HG02798 (cell line): ENCODE measurements at regions not wholly inside any gene's neighbourhood (a gene's known extent, or its start where the extent isn't known, plus 50 kb on each side); places are given as distances from the start of the nearest gene placed in this dataset.

Source experiments
- ATAC-seq: cut with Tn5 transposase; IDR thresholded peaks from one replicate; pipeline ENCODE4 v1.9.1; 2021; ENCODE audit warnings: mild to moderate bottlenecking; ENCODE audit not compliant: unreplicated experiment, poor library complexity

DNA sequence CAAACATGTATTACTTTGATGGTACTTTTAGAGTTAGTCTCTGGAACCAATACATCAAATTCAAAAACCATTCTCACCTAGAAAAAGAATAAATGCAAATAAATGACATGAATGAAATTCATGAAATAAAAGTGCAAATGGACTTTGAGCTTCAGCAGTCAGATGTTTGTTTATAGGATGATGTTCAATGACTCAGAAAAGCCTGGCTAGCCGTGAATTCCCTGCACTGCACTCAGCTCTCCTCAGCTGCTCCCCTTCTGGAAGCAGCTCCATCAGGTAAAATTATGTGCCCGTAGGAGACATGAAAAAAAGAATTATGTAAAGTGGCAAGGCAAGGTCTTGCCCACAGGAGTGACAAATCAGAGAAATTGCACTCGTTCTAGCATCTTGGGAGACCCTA, 390.6 kb downstream of the GPM6A start:
- ATAC-seq, result no peak

DNA sequence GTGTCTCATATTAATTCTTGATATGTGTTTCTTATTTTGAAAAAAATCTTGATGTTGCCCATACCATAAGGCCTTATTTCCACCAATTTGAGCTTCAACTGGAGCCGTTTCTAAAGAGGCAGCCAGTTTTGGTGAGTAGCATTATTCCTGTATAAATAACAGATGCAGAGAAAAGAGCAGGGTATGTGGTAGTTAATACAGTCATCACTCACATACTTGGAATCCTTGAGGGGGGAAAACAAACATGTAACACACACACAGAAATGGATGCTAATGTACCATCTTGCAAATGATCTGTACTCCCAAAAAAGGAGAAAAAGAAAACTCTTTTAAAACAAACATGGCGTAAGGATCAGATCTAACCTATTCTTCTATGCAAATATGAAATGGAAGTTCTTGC, 389.7 kb downstream of the GPM6A start:
- ATAC-seq, result no peak

- ATAC-seq, result no peak
Measured at GRCh38 chr4:175424111-175424510, 388.0 kb downstream of the GPM6A start.

GRCh38 chr4:175427751-175428150, 384.3 kb downstream of the GPM6A start:
- no peak for ATAC-seq

DNA sequence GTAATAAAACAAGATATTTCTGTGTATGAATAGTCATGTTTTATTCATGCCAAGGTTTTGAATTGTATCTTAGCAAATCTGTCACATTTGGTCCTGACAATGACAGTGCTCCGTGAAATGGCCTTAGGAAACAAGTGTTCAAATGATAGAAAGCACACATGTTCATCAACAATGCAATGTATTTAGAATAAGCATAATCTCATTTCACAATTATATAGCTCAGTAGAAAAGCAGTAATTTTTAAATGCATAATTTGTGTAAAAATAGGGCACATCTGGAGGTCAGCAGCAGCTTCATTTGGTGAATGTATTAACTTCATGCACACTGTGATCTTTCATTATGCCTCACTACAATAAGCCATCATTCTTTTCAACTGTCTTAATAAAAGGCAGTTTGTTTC, 380.4 kb downstream of the GPM6A start:
- no peak for ATAC-seq

DNA sequence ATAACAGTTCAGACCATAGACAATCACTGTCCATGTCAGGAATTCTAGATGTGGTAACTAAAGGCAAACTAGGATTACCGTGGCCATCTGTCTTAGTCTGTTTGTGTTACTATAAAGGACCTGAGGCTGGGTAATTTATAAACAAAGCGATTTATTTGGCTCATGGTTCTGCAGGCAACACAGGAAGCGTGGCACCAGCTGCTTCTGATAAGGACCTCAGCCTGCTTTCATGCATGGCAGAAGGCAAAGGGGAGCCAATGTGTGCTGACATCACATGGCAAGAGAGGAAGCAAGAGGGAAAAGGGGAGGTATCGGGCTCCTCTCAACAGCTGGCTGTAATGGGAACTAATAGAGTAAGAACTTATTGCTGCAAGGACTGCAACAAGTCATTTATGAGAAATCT, 376.7 kb downstream of the GPM6A start:
- ATAC-seq, result no peak

GRCh38 chr4:175436196-175436595, 375.9 kb downstream of the GPM6A start:
- no peak for ATAC-seq

DNA sequence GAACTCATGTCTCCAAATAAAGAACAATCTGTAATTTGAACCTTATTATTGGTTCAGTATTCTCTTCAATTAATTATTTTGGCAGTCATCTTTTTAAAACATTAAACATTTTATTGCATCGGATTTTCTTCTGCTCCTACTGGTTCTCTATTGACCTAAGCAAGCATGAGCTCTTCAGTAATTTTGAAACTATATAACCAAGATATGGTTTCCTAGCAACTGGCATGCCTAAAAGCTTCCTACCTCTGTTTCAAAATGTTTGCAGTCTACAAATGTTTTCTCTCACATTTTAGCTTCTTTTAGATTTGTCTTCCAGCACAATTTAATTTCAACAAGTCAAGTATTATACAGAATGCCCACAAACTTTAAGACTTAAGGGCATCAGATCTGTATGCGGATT, 371.3 kb downstream of the GPM6A start:
- ATAC-seq, result no peak

- no peak for ATAC-seq
Measured at GRCh38 chr4:175441256-175441655, 370.8 kb downstream of the GPM6A start.

- no peak for ATAC-seq
Measured at GRCh38 chr4:175443547-175443946, 368.5 kb downstream of the GPM6A start.

- no peak for ATAC-seq
Measured at GRCh38 chr4:175444512-175444911, 367.6 kb downstream of the GPM6A start.

DNA sequence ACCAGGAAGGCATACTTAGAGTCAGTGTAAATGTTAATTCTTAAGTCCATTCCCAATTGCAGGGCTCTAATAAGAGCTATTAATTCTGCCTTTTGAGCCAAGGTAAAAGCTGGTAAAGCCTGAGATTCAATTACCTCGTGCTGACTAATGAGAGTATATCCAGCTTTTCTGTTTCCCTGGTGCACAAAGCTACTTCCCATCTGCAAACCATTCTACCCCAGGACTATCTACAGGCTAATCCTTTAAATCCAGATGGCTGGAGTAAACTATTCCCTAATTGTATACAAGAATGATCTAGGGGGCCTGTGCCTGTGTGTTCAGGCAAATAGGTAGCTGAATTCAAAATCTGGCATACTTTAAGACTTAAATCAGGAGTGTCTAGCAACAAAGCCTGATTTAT, 365.0 kb downstream of the GPM6A start:
- ATAC-seq, result no peak

DNA sequence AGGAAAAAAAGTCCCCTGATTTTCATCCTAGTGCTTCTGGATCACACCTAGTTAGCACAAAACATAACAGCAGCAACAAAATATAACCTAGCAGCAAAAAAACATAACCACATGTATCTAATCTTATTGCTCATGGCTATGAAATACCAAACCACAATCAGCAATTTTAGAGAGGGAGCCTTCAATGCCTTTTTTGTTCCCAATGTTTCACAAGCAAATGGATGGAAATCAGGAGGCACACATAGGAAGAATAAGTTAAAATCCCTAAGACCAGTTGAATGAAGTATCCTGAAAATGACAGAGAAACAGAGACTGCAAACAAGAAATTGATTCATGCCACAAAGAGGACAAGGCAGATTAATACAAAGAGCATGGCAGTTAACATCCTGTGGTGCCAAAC, 361.6 kb downstream of the GPM6A start:
- no peak for ATAC-seq

GRCh38 chr4:175451238-175451965, 360.7 kb downstream of the GPM6A start:
- no peak for ATAC-seq

DNA sequence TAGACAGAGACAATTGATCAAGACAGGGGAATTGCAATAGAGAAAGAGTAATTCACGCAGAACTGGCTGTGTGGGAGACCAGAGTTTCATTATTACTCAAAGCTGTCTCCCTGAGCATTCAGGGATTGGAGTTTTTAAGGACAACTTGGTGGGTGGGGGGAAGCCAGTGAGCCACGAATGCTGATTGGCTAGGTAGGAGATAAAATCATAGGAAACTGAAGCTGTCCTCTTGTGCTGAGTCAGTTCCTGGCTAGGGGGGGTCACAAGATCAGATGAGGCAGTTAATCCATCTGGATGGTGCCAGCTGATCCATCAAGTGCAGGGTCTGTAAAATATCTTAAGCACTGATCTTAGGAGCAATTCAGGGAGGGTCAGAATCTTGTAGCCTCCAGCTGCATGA, 358.6 kb downstream of the GPM6A start:
- no peak for ATAC-seq

- no peak for ATAC-seq
Measured at GRCh38 chr4:175456131-175456530, 355.9 kb downstream of the GPM6A start.

DNA sequence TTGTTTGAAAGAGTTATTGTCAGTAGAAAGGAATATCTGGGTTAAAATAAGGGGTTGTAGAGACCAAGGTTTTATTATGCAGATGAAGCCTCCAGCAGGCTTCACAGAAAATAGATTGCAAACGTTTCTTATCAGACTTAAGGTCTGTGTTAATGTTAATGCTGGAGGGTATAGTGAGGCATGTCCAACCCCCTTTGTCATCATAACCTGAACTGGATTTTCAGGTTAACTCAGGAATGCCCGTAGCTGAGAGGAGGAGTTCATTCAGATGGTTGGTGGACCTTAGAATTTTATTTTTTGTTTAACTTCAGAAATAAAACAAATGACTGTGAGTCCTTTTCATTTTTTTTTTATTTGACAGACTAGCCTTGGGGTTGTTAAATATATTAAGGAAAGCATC, 354.1 kb downstream of the GPM6A start:
- ATAC-seq, result no peak

DNA sequence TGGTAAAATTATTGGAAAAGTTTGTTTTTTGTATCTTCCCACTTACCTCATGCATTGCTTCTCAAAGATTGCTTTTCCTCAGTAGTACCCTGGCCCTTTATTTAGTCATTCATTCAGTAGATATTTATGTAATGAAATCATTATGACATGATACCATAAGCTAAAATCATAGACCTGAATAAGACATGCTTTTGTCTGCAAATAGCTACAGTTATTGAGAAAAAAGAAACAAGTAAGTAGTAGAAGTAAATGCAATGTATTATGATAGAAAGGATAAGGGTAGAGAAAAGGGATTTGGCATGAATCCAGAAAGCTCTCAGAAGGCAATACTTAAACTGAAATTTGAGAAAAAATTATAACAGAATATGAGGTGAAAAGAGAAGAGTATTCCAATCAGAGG, 352.5 kb downstream of the GPM6A start:
- ATAC-seq, result no peak

GRCh38 chr4:175460414-175460813, 351.6 kb downstream of the GPM6A start:
- ATAC-seq, result no peak

- no peak for ATAC-seq
Measured at GRCh38 chr4:175469514-175469913, 342.6 kb downstream of the GPM6A start.

DNA sequence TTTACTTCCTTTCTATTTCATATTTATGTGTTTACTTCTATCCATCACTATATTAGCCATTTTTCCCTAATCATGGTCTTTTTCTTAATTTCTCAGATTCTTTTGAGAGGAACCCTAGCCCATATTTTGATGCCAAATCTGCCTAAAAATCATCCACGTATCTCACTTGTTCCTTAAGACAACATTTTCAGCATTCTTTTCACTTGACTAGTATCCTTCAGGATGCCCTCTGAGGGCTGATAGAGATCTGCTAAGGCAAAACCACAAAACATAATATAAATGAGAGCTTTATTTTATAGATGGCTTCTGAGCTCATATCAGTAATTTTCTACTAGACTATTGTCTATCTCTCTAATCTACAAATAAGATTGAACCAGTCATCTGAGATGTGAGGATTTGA, 341.9 kb downstream of the GPM6A start:
- ATAC-seq, result no peak

GRCh38 chr4:175480404-175480803, 331.7 kb downstream of the GPM6A start:
- no peak for ATAC-seq
